Esophagus squamous epithelium (tissue), 4 donors: ENCODE measurements at regions not wholly inside any gene's neighbourhood (a gene's known extent, or its start where the extent isn't known, plus 50 kb on each side); places are given as distances from the start of the nearest gene placed in this dataset.

Source experiments
- CTCF ChIP-seq, 6 experiments: fragments of 450-650 bp in 4 of 6; fragments of 200-600 bp in 2 of 6; sonication (generic) in 2 of 6; IDR thresholded peaks; one replicate each; pipeline ENCODE4 v1.5.1; 2016 to 2019; ENCODE audit warnings: antibody characterized with exemption in 6 of 6, mild to moderate bottlenecking in 4 of 6, moderate library complexity in 4 of 6
- POLR2A ChIP-seq, 4 donors: fragments of 450-650 bp; IDR thresholded peaks; one replicate each; pipeline ENCODE4 v1.6.1; 2017; ENCODE audit warnings: antibody characterized with exemption in 4 of 4, mild to moderate bottlenecking in 4 of 4, moderate library complexity in 3 of 4

DNA sequence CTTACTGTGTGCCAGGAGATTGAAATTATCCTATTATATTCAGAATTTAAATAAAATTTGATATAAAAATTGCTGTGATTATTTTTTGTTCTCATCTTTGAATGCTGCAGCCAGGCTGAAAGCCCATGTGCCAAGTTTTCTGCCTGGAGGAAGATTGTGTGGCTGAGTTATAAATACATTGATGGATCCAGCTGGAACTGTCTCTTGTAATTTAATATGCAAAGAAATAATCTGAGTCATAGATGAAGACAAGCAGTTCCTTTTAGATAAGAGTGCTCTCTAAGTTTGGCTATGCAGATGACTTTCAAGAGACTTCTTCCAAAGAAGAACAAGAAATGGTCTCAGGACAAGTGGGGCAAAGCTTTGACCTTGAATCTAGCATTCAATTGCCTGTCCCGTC is 871.0 kb downstream of the CDH11 start:
- TF ChIP-seq POLR2A (IDR thresholded peaks at IDR 0.05) (no peak), CTCF (IDR thresholded peaks at IDR 0.05) (no peak)
